ENCODE measurements at regions not wholly inside any gene's neighbourhood (a gene's known extent, or its start where the extent isn't known, plus 50 kb on each side); places are given as distances from the start of the nearest gene placed in this dataset.
A peak's percentile ranks its signal among the peaks of the same experiment; 100 is the strongest.
"Not testable (repeated sequence)": the region's sequence is repeated elsewhere in the genome, so short reads cannot be mapped to it uniquely, and the experiment has no call there.

DNA sequence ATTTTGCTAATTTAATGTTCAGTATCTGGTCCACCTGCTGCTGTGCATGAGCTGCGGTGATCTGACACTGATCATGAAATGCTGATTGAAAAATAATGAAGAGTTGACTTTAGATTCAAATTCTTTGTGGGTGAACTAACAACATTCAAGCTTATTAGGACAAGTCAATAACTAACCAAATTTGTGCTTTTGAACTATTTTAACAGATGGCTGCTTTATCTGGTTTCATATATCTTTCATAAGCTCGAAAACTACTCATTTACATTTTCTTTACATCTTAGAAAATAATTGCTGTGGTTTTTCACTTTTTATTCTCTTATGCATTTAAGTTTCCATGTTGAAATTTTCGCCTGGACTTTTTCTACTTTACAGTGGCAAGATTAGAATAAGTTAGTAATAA, 274.8 kb upstream of the CCNG1 start:
- no peak overlapping the region for H3K9ac ChIP-seq
- no peak overlapping the region for H2AFZ ChIP-seq (ENCODE audit: low read depth)
- H3K36me3 ChIP-seq (ENCODE audit: insufficient read depth) = no peaks in the 10 kb centered on the region
- TF ChIP-seq, protein P1, sequence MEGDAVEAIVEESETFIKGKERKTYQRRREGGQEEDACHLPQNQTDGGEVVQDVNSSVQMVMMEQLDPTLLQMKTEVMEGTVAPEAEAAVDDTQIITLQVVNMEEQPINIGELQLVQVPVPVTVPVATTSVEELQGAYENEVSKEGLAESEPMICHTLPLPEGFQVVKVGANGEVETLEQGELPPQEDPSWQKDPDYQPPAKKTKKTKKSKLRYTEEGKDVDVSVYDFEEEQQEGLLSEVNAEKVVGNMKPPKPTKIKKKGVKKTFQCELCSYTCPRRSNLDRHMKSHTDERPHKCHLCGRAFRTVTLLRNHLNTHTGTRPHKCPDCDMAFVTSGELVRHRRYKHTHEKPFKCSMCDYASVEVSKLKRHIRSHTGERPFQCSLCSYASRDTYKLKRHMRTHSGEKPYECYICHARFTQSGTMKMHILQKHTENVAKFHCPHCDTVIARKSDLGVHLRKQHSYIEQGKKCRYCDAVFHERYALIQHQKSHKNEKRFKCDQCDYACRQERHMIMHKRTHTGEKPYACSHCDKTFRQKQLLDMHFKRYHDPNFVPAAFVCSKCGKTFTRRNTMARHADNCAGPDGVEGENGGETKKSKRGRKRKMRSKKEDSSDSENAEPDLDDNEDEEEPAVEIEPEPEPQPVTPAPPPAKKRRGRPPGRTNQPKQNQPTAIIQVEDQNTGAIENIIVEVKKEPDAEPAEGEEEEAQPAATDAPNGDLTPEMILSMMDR (conservative IDR thresholded peaks at IDR 0.05; ENCODE audit: low read depth, low read length) = no peak
- H3K27ac ChIP-seq = no peak overlapping the region
- H3K4me2 ChIP-seq = no peak overlapping the region
- no peaks in the 10 kb centered on the region for H3K4me1 ChIP-seq (ENCODE audit: low read depth, poor library complexity, severe bottlenecking)
- no peaks in the 10 kb centered on the region for H3K27me3 ChIP-seq (ENCODE audit: insufficient read depth, low read depth)
- H4K20me1 ChIP-seq (ENCODE audit: insufficient read depth) = no peaks in the 10 kb centered on the region
- H3K4me3 ChIP-seq (IDR thresholded peaks at IDR 0.05; ENCODE audit: insufficient read depth, low read depth, low read length) = no peak overlapping the region
- H3K79me2 ChIP-seq (ENCODE audit: insufficient read depth, low read depth) = no peaks in the 10 kb centered on the region

DNA sequence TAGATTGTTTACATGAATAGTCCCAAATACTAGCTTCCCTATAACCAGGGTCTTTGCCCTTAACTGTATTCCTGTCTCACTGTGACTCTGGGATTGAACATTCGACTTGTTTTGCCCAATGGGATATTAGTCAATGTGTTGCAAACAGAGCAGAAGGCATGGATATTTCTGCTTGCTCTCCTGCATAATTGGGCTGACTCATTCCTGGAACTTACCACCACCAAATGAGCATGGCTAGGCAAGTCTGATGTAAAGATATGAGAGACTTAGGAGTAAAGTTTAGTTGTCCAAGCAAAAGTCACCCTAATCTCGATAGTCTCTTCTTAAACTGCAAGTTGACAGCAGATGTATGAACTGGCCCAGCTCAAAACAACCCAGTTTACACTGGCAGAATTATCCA, 273.5 kb upstream of the CCNG1 start:
- Histone ChIP-seq H3K4me3 (IDR thresholded peaks at IDR 0.05; ENCODE audit: insufficient read depth, low read depth, low read length) (no peak overlapping the region), H4K20me1 (ENCODE audit: insufficient read depth) (no peaks in the 10 kb centered on the region), H3K4me1 (ENCODE audit: low read depth, poor library complexity, severe bottlenecking) (no peaks in the 10 kb centered on the region), H2AFZ (ENCODE audit: low read depth) (no peak overlapping the region), H3K27ac (no peak overlapping the region), H3K79me2 (ENCODE audit: insufficient read depth, low read depth) (no peaks in the 10 kb centered on the region), H3K27me3 (ENCODE audit: insufficient read depth, low read depth) (no peaks in the 10 kb centered on the region), H3K9ac (no peak overlapping the region), H3K36me3 (ENCODE audit: insufficient read depth) (no peaks in the 10 kb centered on the region), H3K4me2 (no peak overlapping the region)
- TF ChIP-seq, protein P1 (conservative IDR thresholded peaks at IDR 0.05; ENCODE audit: low read depth, low read length) = no peak

DNA sequence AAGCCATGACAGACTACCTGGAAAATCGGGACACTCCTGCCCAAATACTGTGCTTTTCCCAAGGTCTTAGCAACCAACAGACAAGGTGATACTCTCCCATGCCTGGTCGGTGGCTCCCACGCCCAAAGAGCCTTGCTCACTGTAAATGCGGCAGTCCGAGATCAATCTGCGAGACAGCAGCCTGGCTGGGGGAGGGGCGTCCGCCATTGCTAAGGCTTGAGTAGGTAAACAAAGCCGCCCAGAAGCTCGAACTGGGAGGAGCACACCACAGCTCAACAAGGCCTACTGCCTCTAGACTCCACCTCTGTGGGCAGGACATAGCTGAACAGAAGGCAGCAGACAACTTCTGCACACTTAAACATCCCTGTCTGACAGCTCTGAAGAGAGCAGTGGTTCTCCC, 272.1 kb upstream of the CCNG1 start:
- no peak overlapping the region for H2AFZ ChIP-seq (ENCODE audit: low read depth)
- H3K9ac ChIP-seq = no peak overlapping the region
- H3K4me1 ChIP-seq (ENCODE audit: low read depth, poor library complexity, severe bottlenecking) = no peaks in the 10 kb centered on the region
- H3K27ac ChIP-seq = no peak overlapping the region
- no peaks in the 10 kb centered on the region for H3K79me2 ChIP-seq (ENCODE audit: insufficient read depth, low read depth)
- H3K4me3 ChIP-seq (IDR thresholded peaks at IDR 0.05; ENCODE audit: insufficient read depth, low read depth, low read length) = no peak overlapping the region
- no peaks in the 10 kb centered on the region for H3K27me3 ChIP-seq (ENCODE audit: insufficient read depth, low read depth)
- no peaks in the 10 kb centered on the region for H3K36me3 ChIP-seq (ENCODE audit: insufficient read depth)
- H3K4me2 ChIP-seq = no peak overlapping the region
- no peaks in the 10 kb centered on the region for H4K20me1 ChIP-seq (ENCODE audit: insufficient read depth)
- TF ChIP-seq, protein P1 (conservative IDR thresholded peaks at IDR 0.05; ENCODE audit: low read depth, low read length) = no peak

DNA sequence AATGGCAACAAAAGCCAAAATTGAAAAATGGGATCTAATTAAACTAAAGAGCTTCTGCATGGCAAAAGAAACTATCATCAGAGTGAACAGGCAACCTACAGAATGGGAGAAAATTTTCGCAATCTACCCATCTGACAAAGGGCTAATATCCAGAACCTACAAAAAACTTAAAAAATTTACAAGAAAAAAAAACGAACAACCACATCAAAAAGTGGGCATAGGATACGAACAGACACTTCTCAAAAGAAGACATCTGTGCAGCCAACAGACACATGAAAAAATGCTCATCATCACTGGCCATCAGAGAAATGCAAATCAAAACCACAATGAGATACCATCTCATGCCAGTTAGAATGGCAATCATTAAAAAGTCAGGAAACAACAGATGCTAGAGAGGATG, 267.2 kb upstream of the CCNG1 start:
- not testable (repeated sequence) for H3K4me3 ChIP-seq (IDR thresholded peaks at IDR 0.05; ENCODE audit: insufficient read depth, low read depth, low read length); H3K4me2 ChIP-seq; H2AFZ ChIP-seq (ENCODE audit: low read depth); H4K20me1 ChIP-seq (ENCODE audit: insufficient read depth); H3K27ac ChIP-seq; H3K36me3 ChIP-seq (ENCODE audit: insufficient read depth); H3K79me2 ChIP-seq (ENCODE audit: insufficient read depth, low read depth); H3K9ac ChIP-seq; H3K27me3 ChIP-seq (ENCODE audit: insufficient read depth, low read depth)
- H3K4me1 ChIP-seq (ENCODE audit: low read depth, poor library complexity, severe bottlenecking) = peaks cover 34% of the 10 kb centered on the region

DNA sequence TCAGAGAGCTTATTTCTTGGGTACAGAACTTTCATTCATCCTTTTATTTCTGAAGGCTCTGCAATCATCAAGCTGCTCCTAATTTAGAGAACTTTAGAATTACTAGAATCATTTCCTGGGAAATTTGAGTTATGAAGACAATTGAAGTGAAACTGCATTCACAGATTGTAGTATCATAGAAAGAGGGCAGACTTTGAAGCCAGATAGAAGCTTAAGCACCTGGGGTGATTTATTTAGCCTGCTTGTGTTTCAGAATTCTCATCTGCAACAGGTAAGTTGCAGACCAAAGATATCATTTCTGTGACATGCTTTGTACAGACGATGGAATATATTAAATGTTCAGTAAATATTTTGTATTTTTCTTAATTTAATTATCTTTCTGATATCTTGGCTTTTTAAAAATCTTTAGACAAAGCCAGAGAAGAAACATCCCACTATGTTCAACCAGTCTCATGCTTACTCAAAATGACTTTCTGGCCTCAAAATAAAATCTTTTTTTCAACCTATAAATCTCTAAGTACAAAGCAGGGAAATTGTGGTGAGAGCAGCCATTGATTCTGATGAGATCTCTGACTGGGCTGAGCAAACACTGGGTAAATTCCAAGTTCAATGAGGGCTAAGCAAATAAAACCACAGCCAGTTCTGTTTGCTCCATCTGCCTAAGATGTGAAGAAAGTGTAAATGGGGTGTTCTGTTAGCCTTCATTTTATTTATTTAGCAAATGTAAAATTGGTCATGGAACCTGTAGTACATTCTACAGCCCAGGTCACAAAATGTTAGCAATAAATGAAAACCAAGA, 264.7 kb upstream of the CCNG1 start:
- Histone ChIP-seq H3K4me3 (IDR thresholded peaks at IDR 0.05; ENCODE audit: insufficient read depth, low read depth, low read length) (no peak overlapping the region), H3K36me3 (ENCODE audit: insufficient read depth) (no peaks in the 10 kb centered on the region), H3K9ac (no peak overlapping the region), H3K4me2 (peak overlapping the region; percentile 42), H3K79me2 (ENCODE audit: insufficient read depth, low read depth) (no peaks in the 10 kb centered on the region), H3K27me3 (ENCODE audit: insufficient read depth, low read depth) (no peaks in the 10 kb centered on the region), H3K4me1 (ENCODE audit: low read depth, poor library complexity, severe bottlenecking) (peaks cover 47% of the 10 kb centered on the region), H3K27ac (peak overlapping the region; percentile 61), H2AFZ (ENCODE audit: low read depth) (no peak overlapping the region), H4K20me1 (ENCODE audit: insufficient read depth) (no peaks in the 10 kb centered on the region)
- TF ChIP-seq, protein P1 (conservative IDR thresholded peaks at IDR 0.05; ENCODE audit: low read depth, low read length) = no peak
